Upper lobe of right lung (tissue), 1 donor: ENCODE measurements at regions not wholly inside any gene's neighbourhood (a gene's known extent, or its start where the extent isn't known, plus 50 kb on each side); places are given as distances from the start of the nearest gene placed in this dataset.

Source experiments
- ATAC-seq: fragments of 200-7000 bp; cut with Tn5 transposase; one replicate; pipeline ENCODE4 v1.9.1; 2020; ENCODE audit warnings: mild to moderate bottlenecking, moderate library complexity
- DNase-seq: peaks from one replicate; pipeline ENCODE4 v3.0.0-alpha.2; 2020
- H3K27ac ChIP-seq: fragments of 200-600 bp; one replicate; pipeline ENCODE4 v1.8.0; 2022
- H3K27me3 ChIP-seq: fragments of 200-600 bp; one replicate; pipeline ENCODE4 v1.8.0; 2022; ENCODE audit warnings: mild to moderate bottlenecking
- H3K36me3 ChIP-seq: fragments of 200-600 bp; one replicate; pipeline ENCODE4 v1.8.0; 2022
- H3K4me1 ChIP-seq: fragments of 200-600 bp; one replicate; pipeline ENCODE4 v1.8.0; 2022
- H3K4me3 ChIP-seq: fragments of 200-600 bp; one replicate; pipeline ENCODE4 v1.8.0; 2022; ENCODE audit warnings: mild to moderate bottlenecking
- H3K9me3 ChIP-seq: fragments of 200-600 bp; one replicate; pipeline ENCODE4 v1.8.0; 2022
- CTCF ChIP-seq: fragments of 200-600 bp; IDR thresholded peaks from one replicate; pipeline ENCODE4 v1.8.0; 2022; ENCODE audit warnings: antibody characterized with exemption
- intact Hi-C: fragments of 100-400 bp; cut with DNase I; formaldehyde crosslinking; loops from one replicate; pipeline ENCODE4 v1.11.0; 2022
- donor health status: DM: no; HTN: yes; CAD: no; lungs with severe emphysema.

- intact Hi-C loops = no loop called here
- Histone ChIP-seq H3K36me3 (no peaks in the 10 kb centered on the region), H3K4me3 (no peak overlapping the region), H3K27me3 (no peaks in the 10 kb centered on the region), H3K27ac (no peak overlapping the region), H3K9me3 (no peaks in the 10 kb centered on the region), H3K4me1 (no peaks in the 10 kb centered on the region)
- no peak for TF ChIP-seq CTCF
- DNase-seq = no peak
- no peak for ATAC-seq
Observed at GRCh38 chr1:165039996-165040395, 316.5 kb downstream of the LMX1A start.

GRCh38 chr1:165036403-165036802 is 320.1 kb downstream of the LMX1A start:
- DNase-seq (no peak), ATAC-seq (no peak)
- intact Hi-C loops = no loop called here
- TF ChIP-seq CTCF = no peak
- Histone ChIP-seq H3K4me3 (no peak overlapping the region), H3K27ac (no peak overlapping the region), H3K36me3 (no peaks in the 10 kb centered on the region), H3K4me1 (no peaks in the 10 kb centered on the region), H3K9me3 (no peaks in the 10 kb centered on the region), H3K27me3 (no peaks in the 10 kb centered on the region)

GRCh38 chr1:165034136-165034809 is 322.2 kb downstream of the LMX1A start:
- Histone ChIP-seq H3K9me3 (no peaks in the 10 kb centered on the region), H3K4me3 (no peak overlapping the region), H3K27me3 (no peaks in the 10 kb centered on the region), H3K4me1 (no peaks in the 10 kb centered on the region), H3K36me3 (no peaks in the 10 kb centered on the region), H3K27ac (no peak overlapping the region)
- no peak for ATAC-seq
- intact Hi-C loops = no loop called here
- no peak for TF ChIP-seq CTCF
- no peak for DNase-seq

GRCh38 chr1:165031001-165031400 is 325.5 kb downstream of the LMX1A start:
- no peaks in the 10 kb centered on the region for H3K36me3 ChIP-seq
- intact Hi-C loops = no loop called here
- no peak for ATAC-seq

GRCh38 chr1:165025805-165026204 is 330.7 kb downstream of the LMX1A start:
- Histone ChIP-seq H3K4me3 (no peak overlapping the region), H3K4me1 (no peaks in the 10 kb centered on the region), H3K36me3 (no peaks in the 10 kb centered on the region), H3K27ac (no peak overlapping the region), H3K27me3 (no peaks in the 10 kb centered on the region), H3K9me3 (no peaks in the 10 kb centered on the region)
- intact Hi-C loops = no loop called here
- DNase-seq (no peak), ATAC-seq (no peak)
- no peak for TF ChIP-seq CTCF

More at GRCh38 chr1:165031001-165031400, 325.5 kb downstream of the LMX1A start:
- Histone ChIP-seq H3K4me1 (no peaks in the 10 kb centered on the region), H3K27ac (no peak overlapping the region), H3K27me3 (no peaks in the 10 kb centered on the region), H3K4me3 (no peak overlapping the region), H3K9me3 (no peaks in the 10 kb centered on the region)
- TF ChIP-seq CTCF = no peak
- no peak for DNase-seq

GRCh38 chr1:165014753-165015152 is 341.8 kb downstream of the LMX1A start:
- Histone ChIP-seq H3K36me3 (no peaks in the 10 kb centered on the region), H3K4me3 (no peak overlapping the region), H3K27ac (no peak overlapping the region), H3K9me3 (no peaks in the 10 kb centered on the region), H3K27me3 (no peaks in the 10 kb centered on the region), H3K4me1 (no peaks in the 10 kb centered on the region)
- ATAC-seq = no peak
- TF ChIP-seq CTCF = no peak
- DNase-seq = no peak
- intact Hi-C loops = no loop called here
